GM23338 (cell line): ENCODE measurements at regions not wholly inside any gene's neighbourhood (a gene's known extent, or its start where the extent isn't known, plus 50 kb on each side); places are given as distances from the start of the nearest gene placed in this dataset.
"Not testable (repeated sequence)": the region's sequence is repeated elsewhere in the genome, so short reads cannot be mapped to it uniquely, and the experiment has no call there.

ENCODE experiments used
- ATAC-seq: fragments of 200-7000 bp; cut with Tn5 transposase; 3 replicates; pipeline ENCODE4 v1.9.1; 2020
- DNase-seq: peaks from one replicate; pipeline ENCODE4 v3.0.0-alpha.2; 2015; ENCODE audit warnings: low spot score
- H2AFZ ChIP-seq: fragments of 200-600 bp; sonication (generic); 2 replicates; pipeline ENCODE4 v1.8.0; 2016; ENCODE audit warnings: antibody characterized with exemption, mild to moderate bottlenecking, moderate library complexity
- H3F3A ChIP-seq: fragments of 200-600 bp; sonication (generic); replicated peaks from 2 replicates; pipeline ENCODE4 v1.8.0; 2017; ENCODE audit warnings: antibody characterized with exemption, mixed run types, low read depth
- H3K27ac ChIP-seq: fragments of 200-600 bp; sonication (generic); 2 replicates; pipeline ENCODE4 v1.6.1; 2016; ENCODE audit warnings: low read depth
- H3K27me3 ChIP-seq: fragments of 200-600 bp; sonication (generic); 2 replicates; pipeline ENCODE4 v1.8.0; 2016; ENCODE audit warnings: mild to moderate bottlenecking, mixed run types, moderate library complexity; ENCODE audit not compliant: insufficient read depth
- H3K36me3 ChIP-seq: fragments of 200-600 bp; sonication (generic); 2 replicates; pipeline ENCODE4 v1.8.0; 2016; ENCODE audit warnings: mild to moderate bottlenecking; ENCODE audit not compliant: insufficient read depth
- H3K4me1 ChIP-seq: fragments of 200-600 bp; sonication (generic); 2 replicates; pipeline ENCODE4 v1.8.0; 2016; ENCODE audit warnings: mild to moderate bottlenecking, moderate library complexity; ENCODE audit not compliant: insufficient read depth
- H3K4me2 ChIP-seq: fragments of 200-600 bp; sonication (generic); 2 replicates; pipeline ENCODE4 v1.7.1; 2017; ENCODE audit warnings: mixed run types
- H3K4me3 ChIP-seq: fragments of 200-600 bp; sonication (generic); 2 replicates; pipeline ENCODE4 v1.6.1; 2016; ENCODE audit warnings: mixed run types
- H3K79me2 ChIP-seq: fragments of 200-600 bp; sonication (generic); replicated peaks from 2 replicates; pipeline ENCODE4 v1.8.0; 2017; ENCODE audit warnings: mild to moderate bottlenecking; ENCODE audit not compliant: insufficient read depth
- H3K9me2 ChIP-seq: fragments of 200-600 bp; sonication (generic); 2 replicates; pipeline ENCODE4 v1.8.0; 2017; ENCODE audit not compliant: insufficient read depth
- H4K20me1 ChIP-seq: fragments of 200-600 bp; sonication (generic); replicated peaks from 2 replicates; pipeline ENCODE4 v1.8.0; 2017; ENCODE audit warnings: mild to moderate bottlenecking; ENCODE audit not compliant: insufficient read depth
- H3K27ac Mint-ChIP-seq: 2 replicates; pipeline ENCODE4 v1.8.0; 2020; ENCODE audit warnings: inconsistent platforms, mild to moderate bottlenecking, moderate library complexity, mixed read lengths
- H3K27me3 Mint-ChIP-seq: 3 replicates; pipeline ENCODE4 v1.8.0; 2022; ENCODE audit warnings: low read depth, mild to moderate bottlenecking, moderate library complexity, mixed read lengths, inconsistent platforms; ENCODE audit not compliant: insufficient read depth, poor library complexity
- H3K36me3 Mint-ChIP-seq: 3 replicates; pipeline ENCODE4 v1.8.0; 2021; ENCODE audit warnings: low read depth, mild to moderate bottlenecking, inconsistent platforms, moderate library complexity, mixed read lengths
- H3K4me1 Mint-ChIP-seq: 3 replicates; pipeline ENCODE4 v1.8.0; 2020; ENCODE audit warnings: mild to moderate bottlenecking, inconsistent platforms, mixed read lengths
- H3K4me3 Mint-ChIP-seq: 3 replicates; pipeline ENCODE4 v1.8.0; 2021; ENCODE audit warnings: moderate library complexity, mild to moderate bottlenecking, inconsistent platforms, mixed read lengths
- H3K9me3 Mint-ChIP-seq: 3 replicates; pipeline ENCODE4 v1.8.0; 2020; ENCODE audit warnings: moderate library complexity, mild to moderate bottlenecking, inconsistent platforms, mixed read lengths

DNA sequence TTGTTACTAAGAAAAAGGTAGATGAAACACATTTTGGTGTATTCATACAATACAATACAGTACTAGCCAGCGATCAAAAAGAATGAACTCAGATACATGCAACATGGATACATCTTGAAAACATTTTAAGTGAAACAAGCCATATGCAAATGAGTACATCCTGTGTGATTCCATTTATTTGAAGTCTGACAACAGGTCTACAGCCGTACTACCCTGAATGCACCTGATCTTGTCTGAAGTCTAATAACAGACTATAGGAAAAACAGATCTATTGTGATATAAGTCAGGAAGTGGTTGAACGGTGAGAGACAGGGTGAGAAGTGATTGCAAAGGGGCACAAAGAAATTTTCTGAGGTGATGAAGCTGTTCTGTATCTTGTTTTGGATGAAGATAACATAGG is 146.9 kb downstream of the NBPF8 start:
- H3K36me3 ChIP-seq, H3K36me3 Mint-ChIP-seq, H3K27ac Mint-ChIP-seq, H2AFZ ChIP-seq, H3F3A ChIP-seq, H3K27ac ChIP-seq, H3K4me2 ChIP-seq, H3K9me3 Mint-ChIP-seq, H3K4me3 ChIP-seq, H3K9me2 ChIP-seq, H3K4me3 Mint-ChIP-seq, DNase-seq, H3K4me1 Mint-ChIP-seq, H3K27me3 ChIP-seq, H3K27me3 Mint-ChIP-seq, H4K20me1 ChIP-seq, H3K79me2 ChIP-seq, ATAC-seq, H3K4me1 ChIP-seq: not testable (repeated sequence)

DNA sequence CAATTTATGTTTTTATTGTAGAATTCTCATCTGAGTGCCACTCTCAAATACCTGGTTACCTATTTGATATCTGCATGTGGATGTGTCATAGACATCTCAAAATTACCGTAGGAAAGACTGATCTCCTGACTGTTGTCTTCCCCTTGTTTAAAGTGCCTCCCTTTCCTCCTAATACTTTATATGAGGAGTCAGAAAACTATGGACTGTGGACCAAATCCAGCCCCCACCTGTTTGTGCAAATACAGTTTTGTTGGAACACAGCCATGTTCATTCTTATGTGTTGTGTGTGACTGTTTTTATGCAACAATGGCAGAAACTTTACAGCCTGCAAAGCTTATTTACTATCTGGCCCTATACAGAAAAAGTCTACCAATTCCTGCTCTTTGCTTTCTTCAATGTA is 150.6 kb downstream of the NBPF8 start:
- not testable (repeated sequence) for H3K36me3 Mint-ChIP-seq, DNase-seq, H3K36me3 ChIP-seq, H3K27me3 Mint-ChIP-seq, H3K9me3 Mint-ChIP-seq, H3K4me2 ChIP-seq, H4K20me1 ChIP-seq, H3K27me3 ChIP-seq, H3F3A ChIP-seq, H3K27ac Mint-ChIP-seq, H3K4me1 ChIP-seq, H3K4me1 Mint-ChIP-seq, ATAC-seq, H3K79me2 ChIP-seq, H3K9me2 ChIP-seq, H3K27ac ChIP-seq, H3K4me3 ChIP-seq, H2AFZ ChIP-seq, H3K4me3 Mint-ChIP-seq

DNA sequence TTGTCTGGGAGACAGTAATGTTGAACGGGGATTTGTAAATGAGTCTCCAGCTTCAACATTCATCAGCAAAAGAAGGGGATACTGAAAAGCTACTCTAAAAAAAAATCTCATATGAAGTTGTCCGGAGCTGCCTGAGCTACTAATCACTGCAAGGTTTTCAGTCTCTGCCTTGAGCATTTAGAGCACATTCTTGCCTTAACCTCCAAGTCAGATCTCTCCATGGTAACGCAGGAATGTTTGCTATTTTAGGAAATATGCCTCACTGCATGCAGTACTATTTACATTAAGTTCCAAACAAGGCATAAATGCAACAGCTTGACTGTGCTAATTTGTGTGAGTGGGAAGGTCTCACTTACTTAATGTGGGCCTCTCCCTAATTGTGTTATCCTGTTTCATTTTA is 152.8 kb downstream of the NBPF8 start:
- H3K36me3 Mint-ChIP-seq, H3K9me3 Mint-ChIP-seq, H3K4me3 Mint-ChIP-seq, H3K27ac ChIP-seq, H3F3A ChIP-seq, H3K36me3 ChIP-seq, H3K9me2 ChIP-seq, H3K27ac Mint-ChIP-seq, H4K20me1 ChIP-seq, H3K79me2 ChIP-seq, H3K27me3 ChIP-seq, DNase-seq, H3K4me3 ChIP-seq, H3K4me1 ChIP-seq, H3K4me1 Mint-ChIP-seq, H3K27me3 Mint-ChIP-seq, H2AFZ ChIP-seq, H3K4me2 ChIP-seq: not testable (repeated sequence)
- peak; percentile 71 for ATAC-seq

DNA sequence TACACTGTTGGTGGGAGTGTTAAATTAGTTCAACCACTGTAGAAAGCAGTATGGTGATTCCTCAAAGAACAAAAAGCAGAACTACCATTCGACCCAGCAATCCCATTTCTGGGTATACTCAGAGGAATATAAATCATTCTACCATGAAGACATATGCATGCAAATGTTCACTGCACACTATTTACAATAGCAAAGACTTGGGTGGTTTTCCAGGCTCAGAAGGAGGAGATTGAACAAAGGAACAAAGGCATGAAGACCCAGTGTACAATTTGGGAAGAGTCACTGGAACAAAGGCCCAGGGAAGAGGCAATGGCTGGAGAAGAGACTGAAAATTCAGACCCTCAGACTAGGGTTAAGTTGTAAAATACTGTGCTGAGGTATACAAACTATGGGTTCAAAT is 148.5 kb upstream of the NBPF26 start:
- H3K4me1 ChIP-seq, H3K36me3 ChIP-seq, H3K27me3 Mint-ChIP-seq, H3K4me1 Mint-ChIP-seq, H4K20me1 ChIP-seq, H3K27ac ChIP-seq, ATAC-seq, H3K79me2 ChIP-seq, H3K4me2 ChIP-seq, H3K4me3 Mint-ChIP-seq, H3F3A ChIP-seq, H2AFZ ChIP-seq, H3K9me3 Mint-ChIP-seq, DNase-seq, H3K27ac Mint-ChIP-seq, H3K27me3 ChIP-seq, H3K36me3 Mint-ChIP-seq, H3K4me3 ChIP-seq, H3K9me2 ChIP-seq: not testable (repeated sequence)

DNA sequence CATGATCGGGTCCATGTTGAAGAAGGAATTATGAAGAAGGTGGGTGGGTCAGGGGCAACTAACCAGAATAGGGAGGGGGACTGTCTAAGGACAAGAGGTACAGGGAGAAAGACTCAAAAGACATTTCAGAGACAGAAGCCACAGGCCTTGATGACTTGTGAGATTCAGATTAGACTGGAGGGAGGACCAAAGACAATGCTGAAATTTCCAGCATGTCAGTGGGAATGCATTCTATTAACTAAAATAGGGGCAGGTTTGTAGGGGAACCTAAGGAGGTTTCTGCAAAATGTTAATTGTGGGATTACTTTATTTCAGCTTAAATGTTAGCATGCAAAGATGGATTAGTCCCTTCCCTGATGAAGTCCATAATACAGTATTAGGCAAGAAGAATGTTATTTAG is 141.6 kb upstream of the NBPF26 start:
- not testable (repeated sequence) for H3K4me3 Mint-ChIP-seq, H3K27me3 ChIP-seq, H3F3A ChIP-seq, H2AFZ ChIP-seq, H3K27me3 Mint-ChIP-seq, H3K4me2 ChIP-seq, H3K36me3 Mint-ChIP-seq, H3K27ac ChIP-seq, H3K36me3 ChIP-seq, ATAC-seq, H3K27ac Mint-ChIP-seq, H3K9me2 ChIP-seq, H3K4me1 ChIP-seq, H3K4me3 ChIP-seq, H3K4me1 Mint-ChIP-seq, H4K20me1 ChIP-seq, H3K9me3 Mint-ChIP-seq, H3K79me2 ChIP-seq, DNase-seq

DNA sequence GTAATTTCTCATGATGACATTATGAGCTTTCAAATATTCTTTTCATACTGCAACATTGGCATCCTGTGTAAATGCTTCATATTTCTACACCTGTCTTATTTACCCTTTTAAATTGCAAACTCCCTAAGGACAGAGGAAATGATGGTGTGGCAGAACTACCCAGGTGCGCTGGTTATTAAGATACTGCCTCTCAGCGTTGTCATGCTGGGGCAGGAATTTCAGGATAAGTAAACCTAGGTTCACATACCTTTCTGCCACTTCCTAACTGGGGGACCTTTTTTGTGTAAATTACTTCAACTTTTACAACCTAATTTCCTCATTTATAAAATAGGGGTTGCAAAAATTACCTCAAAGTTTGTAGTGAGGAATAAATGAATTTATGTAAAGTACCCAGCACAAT is 137.7 kb upstream of the NBPF26 start:
- not testable (repeated sequence) for DNase-seq, H3K9me3 Mint-ChIP-seq, H3K4me3 ChIP-seq, H3K4me2 ChIP-seq, H3K4me1 ChIP-seq, H3K27ac Mint-ChIP-seq, H3K4me3 Mint-ChIP-seq, H2AFZ ChIP-seq, H3K79me2 ChIP-seq, H3K27ac ChIP-seq, H3K36me3 ChIP-seq, H3K4me1 Mint-ChIP-seq, H3K27me3 ChIP-seq, H3K36me3 Mint-ChIP-seq, H3K9me2 ChIP-seq, H3K27me3 Mint-ChIP-seq, H3F3A ChIP-seq, H4K20me1 ChIP-seq
- peak; percentile 86 for ATAC-seq

DNA sequence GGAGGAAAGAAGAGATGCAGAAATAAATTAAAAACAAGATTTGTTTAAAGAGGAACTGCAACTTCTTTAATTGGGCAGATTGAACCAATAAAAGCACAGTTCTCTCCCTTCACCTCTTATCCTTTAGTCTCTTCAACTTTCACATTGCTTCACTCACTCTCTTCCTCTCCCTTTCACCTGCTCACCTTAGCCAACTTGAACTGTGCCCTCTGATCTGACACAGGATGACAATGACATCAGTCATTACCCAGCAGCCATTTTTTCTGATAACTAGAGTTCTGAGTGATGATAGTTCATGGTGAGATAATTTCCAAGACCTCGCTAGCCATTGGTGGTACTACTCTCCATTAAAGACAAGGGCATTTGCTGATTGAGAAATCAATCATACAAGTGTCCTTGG is 134.9 kb upstream of the NBPF26 start:
- H3K4me3 ChIP-seq, H3K36me3 Mint-ChIP-seq, H3K79me2 ChIP-seq, H3F3A ChIP-seq, H3K4me3 Mint-ChIP-seq, DNase-seq, H3K27ac ChIP-seq, H3K4me1 Mint-ChIP-seq, H3K27me3 ChIP-seq, ATAC-seq, H3K9me3 Mint-ChIP-seq, H3K27ac Mint-ChIP-seq, H3K27me3 Mint-ChIP-seq, H3K4me1 ChIP-seq, H3K4me2 ChIP-seq, H3K36me3 ChIP-seq, H4K20me1 ChIP-seq, H2AFZ ChIP-seq, H3K9me2 ChIP-seq: not testable (repeated sequence)
